AG09319 (cell line): ENCODE measurements at regions not wholly inside any gene's neighbourhood (a gene's known extent, or its start where the extent isn't known, plus 50 kb on each side); places are given as distances from the start of the nearest gene placed in this dataset.

Experiments
- DNase-seq: peaks from one replicate; pipeline ENCODE4 v3.0.0-alpha.2; 2010; ENCODE audit warnings: low read depth; ENCODE audit errors: extremely low read depth
- CTCF ChIP-seq: IDR thresholded peaks from 2 replicates; pipeline ENCODE4 v1.5.1; 2011; ENCODE audit warnings: low read depth, mild to moderate bottlenecking, inconsistent platforms, low read length, moderate library complexity

GRCh38 chr3:859135-859534, 233.7 kb upstream of the CNTN6 start:
- TF ChIP-seq CTCF = no peak
- DNase-seq = no peak

- no peak for DNase-seq
- no peak for TF ChIP-seq CTCF
These were observed 231.1 kb upstream of the CNTN6 start for GRCh38 chr3:861721-862120.

- no peak for TF ChIP-seq CTCF
- DNase-seq = no peak
These were observed 223.6 kb upstream of the CNTN6 start for GRCh38 chr3:869269-869668.

- DNase-seq = no peak
- TF ChIP-seq CTCF = no peak
These were observed 223.1 kb upstream of the CNTN6 start for GRCh38 chr3:869734-870133.

GRCh38 chr3:871651-872050, 221.2 kb upstream of the CNTN6 start:
- DNase-seq = no peak
- TF ChIP-seq CTCF = no peak

GRCh38 chr3:877001-877400, 215.8 kb upstream of the CNTN6 start:
- no peak for TF ChIP-seq CTCF
- DNase-seq = no peak

GRCh38 chr3:878746-879145, 214.1 kb upstream of the CNTN6 start:
- DNase-seq = no peak
- TF ChIP-seq CTCF = no peak

- DNase-seq = no peak
- TF ChIP-seq CTCF = no peak
These were observed 212.5 kb upstream of the CNTN6 start for GRCh38 chr3:880371-880770.
